HUES6 (cell line): ENCODE measurements at regions not wholly inside any gene's neighbourhood (a gene's known extent, or its start where the extent isn't known, plus 50 kb on each side); places are given as distances from the start of the nearest gene placed in this dataset.

Source experiments
- H3K27ac ChIP-seq: 2 replicates; pipeline ENCODE4 v1.7.0; 2013; ENCODE audit warnings: low read depth, mild to moderate bottlenecking, low read length, inconsistent platforms
- H3K27me3 ChIP-seq: 2 replicates; pipeline ENCODE4 v1.6.1; 2013; ENCODE audit warnings: low read length; ENCODE audit not compliant: control insufficient read depth, insufficient read depth
- H3K36me3 ChIP-seq: 2 replicates; pipeline ENCODE4 v1.6.1; 2013; ENCODE audit warnings: low read length; ENCODE audit not compliant: control insufficient read depth, insufficient read depth
- H3K4me1 ChIP-seq: 2 replicates; pipeline ENCODE4 v1.6.1; 2013; ENCODE audit warnings: low read length; ENCODE audit not compliant: control insufficient read depth, insufficient read depth
- H3K4me3 ChIP-seq: 2 replicates; pipeline ENCODE4 v1.5.1; 2013; ENCODE audit warnings: low read depth, low read length
- H3K9ac ChIP-seq: one replicate; pipeline ENCODE4 v1.6.1; 2013; ENCODE audit warnings: mild to moderate bottlenecking, low read length
- H3K9me3 ChIP-seq: 2 replicates; pipeline ENCODE4 v1.6.1; 2013; ENCODE audit warnings: low read depth, low read length; ENCODE audit not compliant: control insufficient read depth, insufficient read depth

- Histone ChIP-seq H3K9ac (no peak overlapping the region), H3K27me3 (no peaks in the 10 kb centered on the region)
Observed at GRCh38 chr10:4581929-4582328, 244.1 kb upstream of the AKR1E2 start.

GRCh38 chr10:4579844-4580243 lies 246.2 kb upstream of the AKR1E2 start:
- Histone ChIP-seq H3K4me1 (no peaks in the 10 kb centered on the region), H3K9me3 (no peaks in the 10 kb centered on the region), H3K27me3 (no peaks in the 10 kb centered on the region), H3K36me3 (no peaks in the 10 kb centered on the region), H3K4me3 (no peak overlapping the region), H3K9ac (no peak overlapping the region), H3K27ac (no peak overlapping the region)

More at GRCh38 chr10:4581929-4582328, 244.1 kb upstream of the AKR1E2 start:
- no peak overlapping the region for H3K27ac ChIP-seq
- H3K9me3 ChIP-seq = no peaks in the 10 kb centered on the region
- H3K4me1 ChIP-seq = no peaks in the 10 kb centered on the region
- no peaks in the 10 kb centered on the region for H3K36me3 ChIP-seq
- H3K4me3 ChIP-seq = no peak overlapping the region

DNA sequence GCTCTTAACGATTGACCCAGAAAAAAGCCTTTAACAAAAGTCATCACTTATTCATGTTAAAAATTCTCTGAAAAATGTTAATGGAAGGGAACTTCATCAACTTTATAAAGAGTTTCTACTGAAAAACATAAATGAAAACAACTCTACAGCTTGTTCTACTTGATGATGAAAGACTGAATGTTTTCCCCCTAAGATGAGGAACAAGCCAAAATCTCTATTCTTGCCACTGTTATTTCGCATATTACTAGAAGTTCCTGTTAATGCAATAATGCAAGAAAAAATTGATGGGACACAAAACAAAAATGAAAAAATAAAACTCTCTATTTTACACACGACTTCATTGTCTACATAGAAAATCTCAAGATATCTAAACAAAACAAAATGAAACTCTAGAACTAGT lies 249.8 kb upstream of the AKR1E2 start:
- H3K27ac ChIP-seq = no peak overlapping the region
- H3K27me3 ChIP-seq = no peaks in the 10 kb centered on the region
- no peak overlapping the region for H3K9ac ChIP-seq
- no peaks in the 10 kb centered on the region for H3K9me3 ChIP-seq
- H3K4me1 ChIP-seq = no peaks in the 10 kb centered on the region
- H3K4me3 ChIP-seq = no peak overlapping the region
- no peaks in the 10 kb centered on the region for H3K36me3 ChIP-seq

- no peak overlapping the region for H3K4me3 ChIP-seq
- H3K27me3 ChIP-seq = no peaks in the 10 kb centered on the region
- H3K36me3 ChIP-seq = no peaks in the 10 kb centered on the region
- H3K27ac ChIP-seq = no peak overlapping the region
- no peak overlapping the region for H3K9ac ChIP-seq
- no peaks in the 10 kb centered on the region for H3K9me3 ChIP-seq
- H3K4me1 ChIP-seq = no peaks in the 10 kb centered on the region
Observed at GRCh38 chr10:4569151-4569550, 256.9 kb upstream of the AKR1E2 start.

DNA sequence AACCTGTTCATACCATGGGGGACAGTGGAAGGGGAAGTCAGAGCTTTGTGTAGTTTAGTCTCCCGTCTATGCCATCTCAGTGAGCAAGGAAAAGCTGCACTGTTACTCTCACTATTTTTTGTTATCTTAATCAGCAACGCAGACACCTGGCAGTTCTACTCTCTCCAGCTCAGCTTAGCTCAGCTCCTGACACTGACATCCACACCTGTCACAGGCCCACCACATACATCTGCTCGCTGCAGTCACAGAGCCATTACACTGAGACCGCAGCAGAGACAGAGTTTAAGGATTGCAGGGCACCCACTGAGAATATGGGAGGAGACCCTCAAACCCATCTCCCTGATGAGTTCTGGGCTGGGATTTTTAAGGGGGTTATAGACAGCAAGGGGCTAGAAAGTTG lies 257.3 kb upstream of the AKR1E2 start:
- Histone ChIP-seq H3K4me1 (no peaks in the 10 kb centered on the region), H3K9ac (no peak overlapping the region), H3K4me3 (no peak overlapping the region), H3K9me3 (no peaks in the 10 kb centered on the region), H3K27me3 (no peaks in the 10 kb centered on the region), H3K27ac (no peak overlapping the region), H3K36me3 (no peaks in the 10 kb centered on the region)

DNA sequence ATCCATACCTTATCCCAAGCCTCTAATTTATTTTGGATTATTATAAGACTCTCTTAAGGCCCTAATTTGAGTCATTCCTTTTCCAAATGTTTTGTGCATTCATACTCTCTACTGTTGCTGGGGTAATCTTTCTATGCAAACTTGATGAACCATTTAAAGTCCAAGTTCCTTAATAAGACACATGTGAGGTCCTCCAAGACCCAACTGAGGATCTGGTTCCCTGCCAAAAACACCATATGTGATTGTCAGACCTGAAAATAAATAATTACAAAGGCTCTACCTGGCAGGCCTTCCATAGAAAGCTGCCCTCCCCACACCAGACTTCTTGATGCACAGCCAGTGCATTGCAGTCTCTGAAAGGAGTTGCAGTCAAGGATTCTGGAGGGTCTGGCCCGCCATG lies 257.9 kb upstream of the AKR1E2 start:
- Histone ChIP-seq H3K27me3 (no peaks in the 10 kb centered on the region), H3K27ac (no peak overlapping the region), H3K9me3 (no peaks in the 10 kb centered on the region), H3K4me1 (no peaks in the 10 kb centered on the region), H3K4me3 (no peak overlapping the region), H3K9ac (no peak overlapping the region), H3K36me3 (no peaks in the 10 kb centered on the region)

DNA sequence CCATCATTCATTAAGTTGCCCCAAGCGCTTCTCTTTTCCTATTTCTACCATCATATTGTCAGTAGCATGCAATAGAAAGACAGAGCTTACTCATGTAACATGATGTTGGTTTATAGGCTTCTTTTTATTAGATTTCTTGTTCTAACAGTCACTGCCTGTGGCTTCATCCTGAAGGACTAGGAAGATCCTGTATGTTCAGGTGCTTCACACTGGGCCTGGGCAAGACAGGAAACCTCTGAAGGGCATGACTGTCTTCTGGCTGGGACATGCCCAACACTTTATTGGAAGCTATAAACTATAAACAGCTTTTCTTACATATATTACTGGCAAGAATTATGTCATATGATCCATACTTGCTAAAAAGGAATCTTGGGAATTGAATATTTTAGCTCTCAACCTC lies 258.4 kb upstream of the AKR1E2 start:
- Histone ChIP-seq H3K27me3 (no peaks in the 10 kb centered on the region), H3K4me1 (no peaks in the 10 kb centered on the region), H3K9me3 (no peaks in the 10 kb centered on the region), H3K36me3 (no peaks in the 10 kb centered on the region), H3K9ac (no peak overlapping the region), H3K4me3 (no peak overlapping the region), H3K27ac (no peak overlapping the region)

- Histone ChIP-seq H3K9me3 (no peaks in the 10 kb centered on the region), H3K4me3 (no peak overlapping the region), H3K9ac (no peak overlapping the region), H3K4me1 (no peaks in the 10 kb centered on the region), H3K27ac (no peak overlapping the region), H3K36me3 (no peaks in the 10 kb centered on the region), H3K27me3 (no peaks in the 10 kb centered on the region)
Observed at GRCh38 chr10:4566011-4566410, 260.0 kb upstream of the AKR1E2 start.

GRCh38 chr10:4561296-4561695 lies 264.7 kb upstream of the AKR1E2 start:
- no peaks in the 10 kb centered on the region for H3K27me3 ChIP-seq
- no peaks in the 10 kb centered on the region for H3K9me3 ChIP-seq
- no peaks in the 10 kb centered on the region for H3K36me3 ChIP-seq
- H3K27ac ChIP-seq = no peak overlapping the region
- no peak overlapping the region for H3K4me3 ChIP-seq
- H3K4me1 ChIP-seq = no peaks in the 10 kb centered on the region
- H3K9ac ChIP-seq = no peak overlapping the region

GRCh38 chr10:4557469-4557868 lies 268.5 kb upstream of the AKR1E2 start:
- Histone ChIP-seq H3K27ac (no peak overlapping the region), H3K36me3 (no peaks in the 10 kb centered on the region), H3K27me3 (no peaks in the 10 kb centered on the region), H3K4me1 (no peaks in the 10 kb centered on the region), H3K9me3 (no peaks in the 10 kb centered on the region), H3K4me3 (no peak overlapping the region), H3K9ac (no peak overlapping the region)

GRCh38 chr10:4556527-4556926 lies 269.5 kb upstream of the AKR1E2 start:
- Histone ChIP-seq H3K9me3 (no peaks in the 10 kb centered on the region), H3K27ac (no peak overlapping the region), H3K36me3 (no peaks in the 10 kb centered on the region), H3K9ac (no peak overlapping the region), H3K4me1 (no peaks in the 10 kb centered on the region), H3K4me3 (no peak overlapping the region), H3K27me3 (no peaks in the 10 kb centered on the region)

DNA sequence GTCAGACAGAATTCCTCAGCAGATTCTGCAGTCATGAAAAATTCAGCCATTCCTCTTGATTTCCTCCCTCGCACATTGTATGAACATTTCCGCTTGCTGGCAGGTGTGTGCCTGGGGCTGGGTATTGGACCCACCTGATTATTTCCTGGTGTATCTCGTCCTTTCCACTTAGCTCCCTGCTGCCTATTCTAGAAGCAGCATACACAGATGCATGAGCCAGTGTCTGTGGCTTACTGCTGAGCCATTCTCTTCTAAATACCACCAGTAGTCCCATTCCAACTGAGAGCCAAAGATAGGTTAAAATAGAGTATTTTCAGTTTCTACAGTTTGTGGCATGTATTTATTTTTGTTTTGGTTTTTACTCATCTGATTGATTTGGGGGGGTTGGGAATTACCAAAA lies 270.1 kb upstream of the AKR1E2 start:
- Histone ChIP-seq H3K27me3 (no peaks in the 10 kb centered on the region), H3K9ac (no peak overlapping the region), H3K36me3 (no peaks in the 10 kb centered on the region), H3K4me3 (no peak overlapping the region), H3K9me3 (no peaks in the 10 kb centered on the region), H3K4me1 (no peaks in the 10 kb centered on the region), H3K27ac (no peak overlapping the region)
